ENCODE measurements at regions not wholly inside any gene's neighbourhood (a gene's known extent, or its start where the extent isn't known, plus 50 kb on each side); places are given as distances from the start of the nearest gene placed in this dataset.

- TF ChIP-seq CTCF (IDR thresholded peaks at IDR 0.05) (no peak), POLR2A (IDR thresholded peaks at IDR 0.05) (no peak)
Measured at GRCh38 chr10:15455456-15455855, 84.4 kb upstream of the FAM171A1 start.

Data from Peyer's patch (tissue), 4 donors.